Heart left ventricle (tissue), 16 donors: ENCODE measurements at regions not wholly inside any gene's neighbourhood (a gene's known extent, or its start where the extent isn't known, plus 50 kb on each side); places are given as distances from the start of the nearest gene placed in this dataset.

Experiments
- ATAC-seq, 4 donors: fragments of 200-7000 bp; cut with Tn5 transposase; one replicate each; pipeline ENCODE4 v1.9.1; 2020 to 2022; ENCODE audit warnings: moderate library complexity in 4 of 4, mild to moderate bottlenecking in 3 of 4, moderate number of reproducible peaks in 1 of 4
- DNase-seq, 5 donors: peaks; one replicate each; pipeline ENCODE4 v3.0.0-alpha.2; 2020
- H3K27ac ChIP-seq, 12 donors: fragments of 200-600 bp; sonication (generic) in 4 of 12; one replicate each; pipeline versions ENCODE4 v1.5.0 to v1.8.0; 2016 to 2022; ENCODE audit warnings: mild to moderate bottlenecking in 2 of 12
- H3K27me3 ChIP-seq, 9 donors: fragments of 200-600 bp; sonication (generic) in 2 of 9; one replicate each; pipeline versions ENCODE4 v1.5.1 to v1.8.0; 2016 to 2022; ENCODE audit warnings: mild to moderate bottlenecking in 3 of 9
- H3K36me3 ChIP-seq, 9 donors: fragments of 200-600 bp; sonication (generic) in 2 of 9; one replicate each; pipeline versions ENCODE4 v1.5.0 to v1.8.0; 2018 to 2022; ENCODE audit warnings: mild to moderate bottlenecking in 2 of 9
- H3K4me1 ChIP-seq, 12 donors: fragments of 200-600 bp; sonication (generic) in 4 of 12; one replicate each; pipeline versions ENCODE4 v1.5.0 to v1.8.0; 2016 to 2022; ENCODE audit warnings: mild to moderate bottlenecking in 3 of 12
- H3K4me3 ChIP-seq, 12 donors: fragments of 200-600 bp; sonication (generic) in 4 of 12; one replicate each; pipeline versions ENCODE4 v1.5.0 to v1.8.0; 2017 to 2022; ENCODE audit warnings: mild to moderate bottlenecking in 9 of 12, moderate library complexity in 4 of 12
- H3K9me3 ChIP-seq, 12 donors: fragments of 200-600 bp; sonication (generic) in 4 of 12; one replicate each; pipeline versions ENCODE4 v1.5.0 to v1.8.0; 2016 to 2022; ENCODE audit warnings: mild to moderate bottlenecking in 1 of 12
- POLR2A ChIP-seq, 2 donors: fragments of 450-650 bp; IDR thresholded peaks; one replicate each; pipeline ENCODE4 v1.6.1; 2017; ENCODE audit warnings: antibody characterized with exemption in 2 of 2, mild to moderate bottlenecking in 2 of 2, moderate library complexity in 2 of 2
- WGBS, 4 donors: extraction: QIAGEN DNeasy Blood & Tissue Kit in 2 of 4; methylation state at CpG; one replicate each; pipeline versions ENCODE4 v1.1.5 to v1.1.7; 2013 to 2018; 5-methylcytosine and 5-hydroxymethylcytosine counted together
- intact Hi-C, 10 donors: fragments of 100-400 bp; cut with DNase I; formaldehyde crosslinking; loops; one replicate each; pipeline versions ENCODE4 v1.11.1 to v1.14.2; 2022
- TF ChIP-seq, protein P1 (sequence below), 12 donors: fragments of 200-600 bp; sonication (generic) in 4 of 12; IDR thresholded peaks; one replicate each; pipeline versions ENCODE4 v1.5.0 to v1.8.0; 2018 to 2022; ENCODE audit warnings: antibody characterized with exemption in 12 of 12, mild to moderate bottlenecking in 5 of 12
- donor health status: ischemic (EF 13 %, LVEDD 7.1; RV severe dilation, severe dysfunction).
- donor health status: healthy with polysubstance abuse.
- donor health status: DM: no; HTN: yes; CAD: no.
- donor health status: DM: no; HTN: no; CAD: no.
- donor health status: ischemic (EF 25% LVEDD 6.9; RV normal size, moderate dysfunction).
- donor health status: ischemic (EF 25% LVEDD 5.7; RV mildly dilated, moderate dysfunction).
- donor health status: healthy.
- donor health status: DM: yes; HTN: yes; CAD: no.
- donor health status: ischemic (EF 35%, LVEDD 5.7; RV mildly dilated, moderate dysfunction).
- donor health status: nonischemic (EF 11% LVEDD 7.7; RV severe dilation, severe dysfunction).
- donor health status: DM: yes; HTN: yes; CAD: no.
- donor health status: PGD.
- donor health status: ischemic (EF 29% LVEDD 5.4; RV normal size, mild dysfunction).
- donor health status: nonischemic (EF 23%, LVEDD 6.1; RV moderate dilation, normal function).

DNA sequence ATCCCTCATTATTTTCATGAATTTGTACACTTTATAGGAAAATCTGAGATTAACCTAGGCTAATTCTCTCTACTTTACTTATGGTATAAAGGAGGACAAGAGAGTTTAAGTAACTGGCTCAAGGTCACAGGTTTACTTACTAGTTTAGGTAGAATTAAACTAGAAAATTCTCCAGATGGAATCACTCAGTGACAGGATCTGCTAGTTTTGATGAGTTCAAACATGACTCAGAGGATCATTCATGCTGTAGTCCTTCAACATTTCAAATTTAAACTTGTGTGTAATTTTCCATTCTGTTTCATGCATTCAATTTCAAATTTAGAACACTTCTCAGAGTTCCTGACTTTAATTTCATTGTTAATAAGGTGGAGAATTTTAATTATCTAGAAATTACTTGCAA lies 485.7 kb upstream of the TUSC1 start:
- H3K9me3 ChIP-seq = no peaks in the 10 kb centered on the region
- TF ChIP-seq POLR2A (IDR thresholded peaks at IDR 0.05) = no peak
- TF ChIP-seq, protein P1, sequence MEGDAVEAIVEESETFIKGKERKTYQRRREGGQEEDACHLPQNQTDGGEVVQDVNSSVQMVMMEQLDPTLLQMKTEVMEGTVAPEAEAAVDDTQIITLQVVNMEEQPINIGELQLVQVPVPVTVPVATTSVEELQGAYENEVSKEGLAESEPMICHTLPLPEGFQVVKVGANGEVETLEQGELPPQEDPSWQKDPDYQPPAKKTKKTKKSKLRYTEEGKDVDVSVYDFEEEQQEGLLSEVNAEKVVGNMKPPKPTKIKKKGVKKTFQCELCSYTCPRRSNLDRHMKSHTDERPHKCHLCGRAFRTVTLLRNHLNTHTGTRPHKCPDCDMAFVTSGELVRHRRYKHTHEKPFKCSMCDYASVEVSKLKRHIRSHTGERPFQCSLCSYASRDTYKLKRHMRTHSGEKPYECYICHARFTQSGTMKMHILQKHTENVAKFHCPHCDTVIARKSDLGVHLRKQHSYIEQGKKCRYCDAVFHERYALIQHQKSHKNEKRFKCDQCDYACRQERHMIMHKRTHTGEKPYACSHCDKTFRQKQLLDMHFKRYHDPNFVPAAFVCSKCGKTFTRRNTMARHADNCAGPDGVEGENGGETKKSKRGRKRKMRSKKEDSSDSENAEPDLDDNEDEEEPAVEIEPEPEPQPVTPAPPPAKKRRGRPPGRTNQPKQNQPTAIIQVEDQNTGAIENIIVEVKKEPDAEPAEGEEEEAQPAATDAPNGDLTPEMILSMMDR (IDR thresholded peaks at IDR 0.05) = no peak
- H3K36me3 ChIP-seq = no peaks in the 10 kb centered on the region
- intact Hi-C loops = no loop called here
- H3K4me3 ChIP-seq = no peak overlapping the region
- no peak overlapping the region for H3K27ac ChIP-seq
- ATAC-seq (no peak), DNase-seq (no peak)
- no peaks in the 10 kb centered on the region for H3K27me3 ChIP-seq
- H3K4me1 ChIP-seq = no peaks in the 10 kb centered on the region

DNA sequence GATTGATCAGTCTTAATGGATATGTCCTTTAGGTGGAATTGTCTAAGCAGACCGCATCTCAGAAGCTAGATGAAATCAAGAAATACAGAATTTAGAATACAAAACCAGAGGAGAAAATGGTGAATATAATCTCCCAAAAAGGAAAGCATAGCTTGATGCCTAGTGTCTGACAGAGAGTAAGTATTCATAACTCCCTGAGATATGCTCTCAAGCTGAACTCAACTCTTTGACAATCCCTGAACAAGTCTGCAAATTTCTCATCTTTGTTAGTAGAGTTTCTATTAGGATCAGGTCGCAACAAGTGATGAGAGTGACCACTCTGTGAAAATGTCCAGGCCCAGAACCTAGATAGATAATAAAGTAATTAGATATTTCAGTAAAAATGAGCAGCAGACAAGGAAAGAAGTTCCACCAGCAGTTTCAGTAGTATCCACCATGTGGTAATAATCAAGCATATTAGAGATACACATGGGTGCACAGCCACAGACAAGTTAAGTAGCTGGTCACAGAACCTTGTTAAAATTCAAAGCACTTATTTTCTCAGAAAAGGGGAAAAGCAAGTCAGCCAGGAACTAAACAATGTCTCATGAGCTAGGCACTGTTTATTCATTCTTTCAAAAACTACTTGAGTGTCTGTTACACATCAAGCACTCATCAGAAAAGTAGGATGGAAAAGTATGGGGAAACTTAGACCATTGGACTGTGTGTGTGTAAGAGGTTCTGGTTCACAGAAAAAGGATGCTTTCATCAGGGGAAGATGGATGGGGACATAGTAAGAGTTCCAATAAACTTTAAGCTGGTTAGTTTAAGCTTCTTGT lies 481.5 kb upstream of the TUSC1 start:
- H3K36me3 ChIP-seq = no peaks in the 10 kb centered on the region
- WGBS, 4 donors = 66 to 82% (median 80%) methylated on average over 2 of the region's 2 CpGs
- no peak overlapping the region for H3K27ac ChIP-seq
- DNase-seq (no peak), ATAC-seq (no peak)
- no peak overlapping the region for H3K4me3 ChIP-seq
- intact Hi-C loops = no loop called here
- H3K4me1 ChIP-seq = no peaks in the 10 kb centered on the region
- H3K9me3 ChIP-seq = no peaks in the 10 kb centered on the region
- TF ChIP-seq POLR2A (IDR thresholded peaks at IDR 0.05) = no peak
- TF ChIP-seq, protein P1 (IDR thresholded peaks at IDR 0.05) = no peak
- no peaks in the 10 kb centered on the region for H3K27me3 ChIP-seq

DNA sequence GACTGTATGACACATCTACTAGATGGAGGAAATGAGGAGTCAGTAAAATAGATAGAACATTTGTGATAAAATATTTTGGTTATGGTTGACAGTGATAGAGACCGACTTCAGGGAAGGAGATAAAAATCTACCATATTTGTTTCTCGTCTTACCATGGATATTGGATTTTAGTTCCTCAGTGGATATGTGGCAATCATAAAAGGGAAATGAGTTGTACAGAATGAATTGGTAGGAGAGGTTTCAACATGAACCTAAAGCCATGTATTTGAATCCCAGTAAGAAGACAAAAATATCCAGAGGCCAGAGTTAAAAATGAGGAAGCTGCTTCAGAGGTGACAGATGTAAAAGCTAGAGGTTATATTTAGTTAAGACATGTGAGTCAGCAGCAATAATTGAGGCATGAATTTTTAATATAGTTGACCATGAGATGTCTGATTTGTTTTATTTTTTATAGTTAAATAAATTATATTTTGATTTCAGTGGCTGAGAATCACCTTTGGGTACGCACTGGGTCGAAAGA lies 480.4 kb upstream of the TUSC1 start:
- Histone ChIP-seq H3K4me3 (no peak overlapping the region), H3K4me1 (no peaks in the 10 kb centered on the region), H3K36me3 (no peaks in the 10 kb centered on the region), H3K27me3 (no peaks in the 10 kb centered on the region), H3K9me3 (no peaks in the 10 kb centered on the region), H3K27ac (no peak overlapping the region)
- TF ChIP-seq, protein P1 (IDR thresholded peaks at IDR 0.05) = no peak
- no peak for TF ChIP-seq POLR2A (IDR thresholded peaks at IDR 0.05)
- ATAC-seq = no peak
- 80 to 87% (median 84%) methylated on average over 4 of the region's 4 CpGs for WGBS, 4 donors
- intact Hi-C loops = no loop called here
- no peak for DNase-seq

DNA sequence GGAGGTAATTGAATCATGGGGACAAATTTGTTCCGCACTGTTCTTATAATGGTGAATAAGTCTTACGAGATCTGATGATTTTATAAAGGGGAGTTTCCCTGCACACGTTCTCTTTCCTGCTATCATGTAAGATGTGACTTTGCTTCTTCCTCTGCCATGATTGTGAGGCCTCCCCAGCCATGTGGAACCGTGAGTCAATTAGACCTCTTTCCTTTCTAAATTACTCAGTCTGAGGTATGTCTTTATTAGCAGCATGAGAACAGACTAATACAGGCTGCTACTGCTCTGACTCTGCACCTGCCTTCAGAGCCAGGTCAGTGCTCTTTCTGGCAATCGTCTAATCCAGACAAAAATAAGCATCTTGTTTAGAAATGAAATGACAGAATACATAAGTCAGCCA lies 479.2 kb upstream of the TUSC1 start:
- intact Hi-C loops = no loop called here
- H3K27me3 ChIP-seq = no peaks in the 10 kb centered on the region
- DNase-seq (no peak), ATAC-seq (no peak)
- no peak overlapping the region for H3K27ac ChIP-seq
- WGBS, 4 donors = 70 to 78% (median 75%) methylated on average over 5 of the region's 5 CpGs
- H3K4me3 ChIP-seq = no peak overlapping the region
- H3K9me3 ChIP-seq = no peaks in the 10 kb centered on the region
- H3K4me1 ChIP-seq = no peaks in the 10 kb centered on the region
- no peaks in the 10 kb centered on the region for H3K36me3 ChIP-seq
- TF ChIP-seq, protein P1 (IDR thresholded peaks at IDR 0.05) = no peak
- TF ChIP-seq POLR2A (IDR thresholded peaks at IDR 0.05) = no peak
